Astrocyte (in vitro differentiated cells and primary cell): ENCODE measurements at regions not wholly inside any gene's neighbourhood (a gene's known extent, or its start where the extent isn't known, plus 50 kb on each side); places are given as distances from the start of the nearest gene placed in this dataset.

ENCODE experiments used
- DNase-seq: peaks from one replicate; pipeline ENCODE4 v3.0.0-alpha.2; 2010; ENCODE audit warnings: low read depth
- FAIRE-seq: peaks from 2 replicates; lab custom pipeline; 2011; peaks lifted over from hg19 to GRCh38; lab: Jason Lieb, UNC
- H2AFZ ChIP-seq: 2 replicates; pipeline ENCODE4 v1.6.0; 2012; ENCODE audit warnings: low read depth, low read length, inconsistent platforms
- H3K27ac ChIP-seq: 2 replicates; pipeline ENCODE4 v1.5.1; 2011; ENCODE audit warnings: low read depth, low read length, inconsistent platforms
- H3K27me3 ChIP-seq: 2 replicates; pipeline ENCODE4 v1.6.0; 2011; ENCODE audit warnings: low read length, inconsistent platforms; ENCODE audit not compliant: insufficient read depth
- H3K36me3 ChIP-seq: 2 replicates; pipeline ENCODE4 v1.5.1; 2011; ENCODE audit warnings: low read length, inconsistent platforms; ENCODE audit not compliant: insufficient read depth
- H3K4me1 ChIP-seq: 2 replicates; pipeline ENCODE4 v1.5.1; 2011; ENCODE audit warnings: low read length, inconsistent platforms; ENCODE audit not compliant: insufficient read depth
- H3K4me2 ChIP-seq: 2 replicates; pipeline ENCODE4 v1.6.0; 2012; ENCODE audit warnings: low read length, inconsistent platforms
- H3K4me3 ChIP-seq: 2 replicates; pipeline ENCODE4 v1.5.1; 2011; ENCODE audit warnings: low read depth, mild to moderate bottlenecking, low read length, inconsistent platforms; ENCODE audit not compliant: insufficient read depth
- H3K79me2 ChIP-seq: 2 replicates; pipeline ENCODE4 v1.6.0; 2012; ENCODE audit warnings: mild to moderate bottlenecking, low read length, inconsistent platforms; ENCODE audit not compliant: insufficient read depth
- H3K9ac ChIP-seq: 2 replicates; pipeline ENCODE4 v1.6.0; 2012; ENCODE audit warnings: mild to moderate bottlenecking, low read length, inconsistent platforms
- H3K9me3 ChIP-seq: 2 replicates; pipeline ENCODE4 v1.5.1; 2012; ENCODE audit warnings: low read depth, mild to moderate bottlenecking, low read length, inconsistent platforms; ENCODE audit not compliant: insufficient read depth
- H4K20me1 ChIP-seq: 2 replicates; pipeline ENCODE4 v1.6.0; 2012; ENCODE audit warnings: low read length, inconsistent platforms; ENCODE audit not compliant: insufficient read depth
- H3K27ac Mint-ChIP-seq: one replicate; pipeline ENCODE4 v1.8.0; 2021; ENCODE audit warnings: mild to moderate bottlenecking, mixed read lengths; ENCODE audit not compliant: unreplicated experiment
- H3K27me3 Mint-ChIP-seq: one replicate; pipeline ENCODE4 v1.8.0; 2021; ENCODE audit warnings: low read depth, mixed read lengths; ENCODE audit not compliant: unreplicated experiment
- H3K36me3 Mint-ChIP-seq: one replicate; pipeline ENCODE4 v1.8.0; 2021; ENCODE audit warnings: low read depth, mixed read lengths; ENCODE audit not compliant: unreplicated experiment
- H3K4me1 Mint-ChIP-seq: one replicate; pipeline ENCODE4 v1.8.0; 2021; ENCODE audit warnings: low read depth, mixed read lengths; ENCODE audit not compliant: unreplicated experiment
- H3K4me3 Mint-ChIP-seq: one replicate; pipeline ENCODE4 v1.8.0; 2021; ENCODE audit warnings: mild to moderate bottlenecking, moderate library complexity, mixed read lengths; ENCODE audit not compliant: unreplicated experiment
- H3K9me3 Mint-ChIP-seq: one replicate; pipeline ENCODE4 v1.8.0; 2021; ENCODE audit warnings: mild to moderate bottlenecking, mixed read lengths; ENCODE audit not compliant: unreplicated experiment
- EZH2 ChIP-seq: IDR thresholded peaks from 2 replicates; pipeline ENCODE4 v1.6.1; 2012; ENCODE audit warnings: mild to moderate bottlenecking, low read length, inconsistent platforms; ENCODE audit not compliant: insufficient read depth
- TF ChIP-seq, protein P1 (sequence below): IDR thresholded peaks from 2 replicates; pipeline ENCODE4 v1.5.1; 2011; ENCODE audit warnings: low read depth, mild to moderate bottlenecking, inconsistent platforms, low read length, moderate library complexity; ENCODE audit not compliant: insufficient read depth

DNA sequence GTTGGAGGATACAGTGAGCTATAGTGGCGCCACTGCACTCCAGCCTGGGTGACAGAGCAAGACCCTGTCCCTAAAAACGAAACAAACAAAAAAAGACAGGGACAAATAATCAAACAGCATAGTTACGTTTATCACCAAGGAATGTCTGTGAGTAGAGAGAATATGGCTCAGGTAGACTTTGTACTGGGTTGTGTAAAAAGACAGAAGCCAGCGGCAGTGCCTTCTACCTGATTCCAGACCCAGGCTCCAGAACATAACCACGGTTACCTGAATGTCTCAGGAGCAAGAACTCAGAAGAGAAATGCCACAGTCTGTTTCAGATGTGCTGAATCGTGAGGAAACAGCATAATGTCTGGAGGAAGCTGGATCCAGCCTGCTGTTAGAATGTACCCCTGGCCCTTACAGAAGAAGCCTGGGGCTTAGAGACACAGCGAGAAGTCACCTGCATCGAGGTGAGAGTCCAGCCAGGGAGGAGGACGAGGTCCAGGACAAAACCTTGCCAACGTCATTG lies 60.9 kb upstream of the KAT6B start:
- Mint-ChIP-seq H3K9me3 (no peaks in the 10 kb centered on the region), H3K4me3 (no peak overlapping the region), H3K27ac (no peak overlapping the region), H3K36me3 (no peaks in the 10 kb centered on the region), H3K27me3 (peaks cover 2% of the 10 kb centered on the region), H3K4me1 (peaks cover 5% of the 10 kb centered on the region)
- Histone ChIP-seq H2AFZ (no peak overlapping the region), H3K9ac (no peak overlapping the region), H3K9me3 (no peaks in the 10 kb centered on the region), H3K27me3 (no peaks in the 10 kb centered on the region), H3K79me2 (no peaks in the 10 kb centered on the region), H3K36me3 (no peaks in the 10 kb centered on the region), H3K4me2 (no peak overlapping the region), H4K20me1 (no peaks in the 10 kb centered on the region), H3K27ac (no peak overlapping the region), H3K4me1 (no peaks in the 10 kb centered on the region), H3K4me3 (no peak overlapping the region)
- DNase-seq (no peak), FAIRE-seq (no peak)
- no peak for TF ChIP-seq EZH2
- TF ChIP-seq, protein P1, sequence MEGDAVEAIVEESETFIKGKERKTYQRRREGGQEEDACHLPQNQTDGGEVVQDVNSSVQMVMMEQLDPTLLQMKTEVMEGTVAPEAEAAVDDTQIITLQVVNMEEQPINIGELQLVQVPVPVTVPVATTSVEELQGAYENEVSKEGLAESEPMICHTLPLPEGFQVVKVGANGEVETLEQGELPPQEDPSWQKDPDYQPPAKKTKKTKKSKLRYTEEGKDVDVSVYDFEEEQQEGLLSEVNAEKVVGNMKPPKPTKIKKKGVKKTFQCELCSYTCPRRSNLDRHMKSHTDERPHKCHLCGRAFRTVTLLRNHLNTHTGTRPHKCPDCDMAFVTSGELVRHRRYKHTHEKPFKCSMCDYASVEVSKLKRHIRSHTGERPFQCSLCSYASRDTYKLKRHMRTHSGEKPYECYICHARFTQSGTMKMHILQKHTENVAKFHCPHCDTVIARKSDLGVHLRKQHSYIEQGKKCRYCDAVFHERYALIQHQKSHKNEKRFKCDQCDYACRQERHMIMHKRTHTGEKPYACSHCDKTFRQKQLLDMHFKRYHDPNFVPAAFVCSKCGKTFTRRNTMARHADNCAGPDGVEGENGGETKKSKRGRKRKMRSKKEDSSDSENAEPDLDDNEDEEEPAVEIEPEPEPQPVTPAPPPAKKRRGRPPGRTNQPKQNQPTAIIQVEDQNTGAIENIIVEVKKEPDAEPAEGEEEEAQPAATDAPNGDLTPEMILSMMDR, result no peak

DNA sequence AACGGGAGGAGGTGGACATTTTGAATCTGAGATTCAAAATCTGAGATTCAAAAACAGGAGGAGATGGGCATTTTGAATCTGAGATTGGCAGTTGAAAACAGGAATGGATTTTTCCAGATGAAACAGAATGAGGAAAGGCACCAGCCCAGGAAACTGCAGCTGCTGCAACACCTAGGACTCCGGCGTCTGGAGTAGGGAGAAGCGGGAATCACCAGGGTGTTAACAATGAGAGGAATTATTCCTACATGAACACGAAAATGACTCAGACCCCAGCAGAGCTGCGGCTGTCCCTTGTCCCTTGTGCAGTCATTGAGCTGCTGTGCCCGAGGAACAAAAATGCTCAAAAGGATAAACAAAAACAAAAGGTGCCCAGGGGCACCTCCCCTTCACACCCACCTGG lies 59.9 kb upstream of the KAT6B start:
- Histone ChIP-seq H3K9me3 (no peaks in the 10 kb centered on the region), H3K27ac (no peak overlapping the region), H3K9ac (no peak overlapping the region), H3K4me3 (no peak overlapping the region), H3K4me1 (no peaks in the 10 kb centered on the region), H3K36me3 (no peaks in the 10 kb centered on the region), H4K20me1 (no peaks in the 10 kb centered on the region), H2AFZ (no peak overlapping the region), H3K79me2 (no peaks in the 10 kb centered on the region), H3K4me2 (peak overlapping the region; percentile 27), H3K27me3 (no peaks in the 10 kb centered on the region)
- Mint-ChIP-seq H3K4me1 (peaks cover 5% of the 10 kb centered on the region), H3K27ac (no peak overlapping the region), H3K36me3 (no peaks in the 10 kb centered on the region), H3K4me3 (no peak overlapping the region), H3K27me3 (peaks cover 2% of the 10 kb centered on the region), H3K9me3 (no peaks in the 10 kb centered on the region)
- TF ChIP-seq EZH2, result no peak
- TF ChIP-seq, protein P1, result no peak
- FAIRE-seq, result no peak
- peak; percentile 6 for DNase-seq

DNA sequence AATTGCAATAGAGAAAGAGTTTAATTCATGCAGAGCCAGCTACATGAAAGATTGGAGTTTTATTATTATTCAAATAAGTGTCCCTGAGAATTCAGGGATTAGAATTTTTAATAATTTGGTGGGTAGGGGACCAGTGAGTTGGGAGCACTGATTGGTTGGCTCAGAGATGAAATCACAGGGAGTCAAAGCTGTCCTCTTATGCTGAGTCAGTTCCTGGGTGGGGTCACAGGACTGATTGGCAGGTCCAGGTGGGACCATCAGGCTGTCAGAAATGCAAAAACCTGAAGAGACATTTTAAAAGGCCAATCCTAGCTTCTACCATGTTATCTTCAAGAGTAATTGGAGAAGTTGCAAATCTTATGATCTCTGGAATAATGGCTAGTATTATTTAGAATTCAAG lies 56.0 kb upstream of the KAT6B start:
- H3K9ac ChIP-seq, result no peak overlapping the region
- TF ChIP-seq EZH2, result no peak
- TF ChIP-seq, protein P1, result no peak
- H2AFZ ChIP-seq, result no peak overlapping the region
- Mint-ChIP-seq H3K4me3 (no peak overlapping the region), H3K27ac (no peak overlapping the region), H3K4me1 (peaks cover 5% of the 10 kb centered on the region), H3K9me3 (no peaks in the 10 kb centered on the region), H3K36me3 (no peaks in the 10 kb centered on the region), H3K27me3 (no peaks in the 10 kb centered on the region)
- H3K9me3 ChIP-seq, result no peaks in the 10 kb centered on the region
- H3K4me1 ChIP-seq, result no peaks in the 10 kb centered on the region
- H3K79me2 ChIP-seq, result no peaks in the 10 kb centered on the region
- H4K20me1 ChIP-seq, result no peaks in the 10 kb centered on the region
- no peak overlapping the region for H3K4me3 ChIP-seq
- FAIRE-seq (no peak), DNase-seq (no peak)
- no peaks in the 10 kb centered on the region for H3K36me3 ChIP-seq
- H3K27me3 ChIP-seq, result no peaks in the 10 kb centered on the region
- no peak overlapping the region for H3K27ac ChIP-seq
- H3K4me2 ChIP-seq, result no peak overlapping the region
